GM03348 (cell line): ENCODE measurements at regions not wholly inside any gene's neighbourhood (a gene's known extent, or its start where the extent isn't known, plus 50 kb on each side); places are given as distances from the start of the nearest gene placed in this dataset.
"Not testable (repeated sequence)": the region's sequence is repeated elsewhere in the genome, so short reads cannot be mapped to it uniquely, and the experiment has no call there.

ENCODE experiments used
- DNase-seq: peaks from one replicate; pipeline ENCODE4 v3.0.0; 2012; ENCODE audit warnings: low spot score

- DNase-seq, result no peak
Measured at GRCh38 chr15:81723113-81723651, 322.6 kb downstream of the MEX3B start.

DNA sequence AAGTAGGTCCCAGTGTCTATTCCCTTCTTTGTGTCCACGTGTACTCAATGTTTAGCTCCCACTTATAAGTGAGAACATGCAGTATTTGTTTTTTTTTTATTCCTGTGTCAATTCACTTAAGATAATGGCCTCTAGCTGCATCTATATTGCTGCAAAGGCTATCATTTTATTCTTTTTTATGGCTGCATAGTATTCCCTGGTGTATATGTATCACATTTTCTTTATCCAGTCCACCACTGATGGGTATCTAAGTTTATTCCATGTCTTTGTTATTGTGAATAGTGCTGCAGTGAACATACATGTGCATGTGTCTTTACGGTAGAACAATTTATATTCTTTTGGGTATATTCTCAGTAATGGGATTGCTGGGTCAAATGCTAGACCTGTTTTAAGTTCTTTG, 329.4 kb downstream of the MEX3B start:
- not testable (repeated sequence) for DNase-seq

GRCh38 chr15:81710328-81710727, 335.5 kb downstream of the MEX3B start:
- no peak for DNase-seq

- not testable (repeated sequence) for DNase-seq
Measured at GRCh38 chr15:81706816-81707346, 332.9 kb upstream of the TMC3 start.

DNA sequence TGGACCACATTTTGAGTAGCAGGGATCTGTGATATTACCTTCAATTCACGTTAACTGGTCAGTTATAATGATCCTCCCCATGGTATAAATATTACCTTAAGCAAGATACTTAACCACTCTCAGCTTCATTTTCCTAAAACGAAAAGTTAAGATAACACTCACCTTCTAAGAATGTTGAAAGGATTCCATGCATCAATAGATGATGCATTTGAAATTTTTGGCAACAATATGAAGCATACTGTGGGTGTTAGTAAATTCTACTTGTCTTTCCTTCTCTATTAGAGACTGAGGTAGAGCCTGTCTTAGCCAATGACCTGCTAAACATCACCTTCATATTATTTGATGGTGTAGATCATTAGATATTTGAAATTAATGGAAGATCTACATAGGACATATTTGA, 331.7 kb upstream of the TMC3 start:
- DNase-seq, result not testable (repeated sequence)

DNA sequence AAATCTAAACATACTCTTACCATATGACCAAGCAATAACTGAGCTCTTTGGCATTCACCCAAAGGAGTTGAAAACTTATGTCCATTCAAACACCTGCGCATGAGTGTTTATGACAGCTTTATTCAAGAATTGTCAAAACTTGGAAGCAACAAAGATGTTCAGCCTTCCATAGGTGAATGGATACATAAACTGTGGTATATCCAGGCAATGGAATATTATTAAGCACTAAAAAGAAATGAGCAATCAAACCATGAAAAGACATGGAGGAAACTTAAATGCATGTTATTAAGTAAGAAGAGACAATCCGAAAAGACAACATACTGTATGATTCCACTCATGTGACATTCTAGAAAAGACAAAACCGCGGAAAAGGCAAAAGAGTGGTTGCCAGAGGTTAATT, 312.0 kb upstream of the TMC3 start:
- DNase-seq, result no peak

GRCh38 chr15:81685237-81685636, 311.2 kb upstream of the TMC3 start:
- no peak for DNase-seq

DNA sequence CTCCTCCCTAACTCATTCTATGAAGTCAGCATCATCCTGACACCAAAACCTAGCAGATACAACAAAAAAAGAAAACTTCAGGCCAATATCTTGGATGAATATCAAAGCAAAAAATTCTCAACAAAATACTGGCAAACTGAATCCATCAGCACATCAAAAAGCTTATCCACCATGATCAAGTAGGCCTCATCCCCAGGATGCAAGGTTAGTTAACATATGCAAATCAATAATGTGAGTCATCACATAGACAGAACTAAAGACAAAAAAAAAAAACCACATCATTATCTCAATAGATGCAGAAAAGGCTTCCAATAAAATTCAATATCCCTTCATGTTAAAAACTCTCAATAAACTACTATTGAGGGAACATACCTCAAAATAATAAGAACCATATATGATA, 306.8 kb upstream of the TMC3 start:
- no peak for DNase-seq

DNA sequence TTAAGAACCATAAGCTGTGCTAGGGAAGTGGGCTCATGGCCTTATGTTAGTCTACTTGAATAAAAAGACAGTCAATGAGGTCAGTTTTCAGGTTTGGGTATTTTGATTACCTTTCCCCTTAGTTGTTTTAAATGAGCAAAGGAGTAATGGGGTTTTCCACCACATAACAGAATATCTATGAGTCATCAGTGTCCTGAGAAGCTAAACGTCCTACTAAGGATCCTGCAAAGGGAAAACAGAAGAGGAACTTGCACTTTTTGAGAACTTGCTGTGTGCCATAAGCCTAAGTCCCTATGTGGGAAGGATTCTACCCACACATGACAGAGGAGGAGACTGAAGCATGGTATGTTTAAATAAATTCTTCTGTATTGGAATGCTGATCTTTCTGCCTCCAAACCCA, 292.8 kb upstream of the TMC3 start:
- no peak for DNase-seq

DNA sequence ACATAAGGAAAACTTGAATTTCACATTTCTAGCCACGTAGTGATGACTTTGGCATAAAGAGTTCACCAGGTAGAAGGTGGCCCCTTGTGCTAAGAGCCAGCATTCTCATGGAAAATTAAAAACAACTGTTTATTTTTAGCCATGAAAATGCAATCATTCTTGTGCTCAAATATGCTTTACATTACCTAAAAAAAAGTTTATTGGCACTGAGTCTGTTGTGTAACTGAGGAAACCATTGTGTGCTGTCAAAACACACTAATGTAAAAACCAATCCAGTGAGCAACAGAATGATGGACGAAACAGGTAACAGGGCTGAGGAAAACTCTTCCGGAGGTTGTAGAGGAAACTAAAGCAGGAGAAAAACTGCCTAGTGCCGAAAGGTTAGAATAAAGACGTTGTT, 287.0 kb upstream of the TMC3 start:
- DNase-seq, result no peak

DNA sequence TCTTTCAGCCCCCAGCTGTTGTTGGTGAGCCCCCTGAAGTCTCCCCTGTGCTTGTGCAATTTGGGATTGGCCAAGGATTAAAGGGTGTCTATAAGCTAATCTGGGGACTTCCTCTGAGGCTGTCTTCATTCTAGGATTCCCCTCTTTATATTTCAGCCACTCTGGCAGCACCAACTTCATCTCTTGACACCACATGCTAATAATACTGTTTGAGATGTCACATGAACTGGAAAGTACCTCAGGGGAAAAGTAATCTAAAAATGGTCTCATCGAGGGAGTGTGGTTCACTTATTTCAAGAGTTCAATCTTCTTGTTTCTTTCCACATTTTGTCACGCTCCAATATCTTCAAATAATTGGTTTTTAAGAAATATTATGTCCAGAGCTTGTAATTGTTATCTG, 279.2 kb upstream of the TMC3 start:
- no peak for DNase-seq

DNA sequence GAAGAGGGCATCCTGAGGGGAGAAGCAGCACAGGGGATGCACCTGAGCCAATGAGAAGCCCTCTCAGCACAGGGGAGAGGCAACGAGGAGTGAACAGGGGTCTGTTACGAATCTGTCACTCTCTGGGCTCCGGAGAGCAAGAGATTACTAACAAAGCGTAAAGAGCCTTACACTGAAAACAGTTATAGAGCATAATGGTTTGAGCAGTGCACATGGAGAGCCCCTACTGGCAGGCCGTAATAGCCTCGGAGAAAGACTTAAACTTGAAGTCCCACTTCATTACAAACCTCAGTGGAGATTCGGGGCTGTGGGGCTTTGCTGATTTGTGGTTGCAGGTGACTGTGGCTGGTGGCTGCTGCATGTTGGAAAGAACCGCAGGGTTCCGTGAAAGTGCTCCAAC, 271.5 kb upstream of the TMC3 start:
- DNase-seq, result no peak

- no peak for DNase-seq
Measured at GRCh38 chr15:81643771-81644170, 269.8 kb upstream of the TMC3 start.

DNA sequence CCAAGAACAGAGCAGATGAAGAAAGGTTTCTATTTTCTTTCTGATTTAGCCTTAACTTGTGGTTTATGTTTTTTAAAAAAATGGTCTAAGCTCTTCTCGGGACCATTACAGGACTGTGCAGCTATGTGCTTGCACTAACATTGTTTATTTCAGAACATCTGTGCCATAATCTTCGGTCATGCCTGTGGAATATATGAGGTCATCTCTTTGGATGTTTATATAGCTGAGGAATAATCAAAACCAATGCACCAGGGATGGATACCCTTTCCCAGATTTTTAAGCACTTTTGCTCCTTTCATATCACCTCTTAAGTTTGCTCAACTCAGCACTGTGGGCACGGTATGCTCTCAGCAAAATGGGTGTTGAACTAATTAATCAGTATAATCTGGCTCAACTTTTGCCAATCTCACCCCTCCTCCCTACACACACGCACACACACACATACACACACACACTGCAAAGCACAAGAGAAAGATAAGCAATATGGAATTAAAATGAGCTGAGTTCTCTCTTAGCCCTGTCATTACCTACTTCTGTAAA, 268.5 kb upstream of the TMC3 start:
- DNase-seq, result no peak

DNA sequence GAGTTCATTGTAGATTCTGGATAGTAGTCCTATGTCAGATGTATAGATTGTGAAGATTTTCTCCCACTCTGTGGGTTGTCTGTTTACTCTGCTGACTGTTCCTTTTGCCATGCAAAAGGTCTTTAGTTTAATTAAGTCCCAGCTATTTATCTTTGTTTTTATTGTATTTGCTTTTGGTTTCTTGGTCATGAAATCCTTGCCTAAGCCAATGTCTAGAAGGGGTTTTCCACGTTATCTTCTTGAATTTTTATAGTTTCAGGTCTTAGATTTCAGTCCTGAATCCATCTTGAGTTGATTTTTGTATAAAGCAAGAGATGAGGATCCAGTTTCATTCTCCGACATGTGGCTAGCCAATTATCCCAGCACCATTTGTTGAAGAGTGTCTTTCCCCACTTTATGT, 262.1 kb upstream of the TMC3 start:
- DNase-seq, result not testable (repeated sequence)

DNA sequence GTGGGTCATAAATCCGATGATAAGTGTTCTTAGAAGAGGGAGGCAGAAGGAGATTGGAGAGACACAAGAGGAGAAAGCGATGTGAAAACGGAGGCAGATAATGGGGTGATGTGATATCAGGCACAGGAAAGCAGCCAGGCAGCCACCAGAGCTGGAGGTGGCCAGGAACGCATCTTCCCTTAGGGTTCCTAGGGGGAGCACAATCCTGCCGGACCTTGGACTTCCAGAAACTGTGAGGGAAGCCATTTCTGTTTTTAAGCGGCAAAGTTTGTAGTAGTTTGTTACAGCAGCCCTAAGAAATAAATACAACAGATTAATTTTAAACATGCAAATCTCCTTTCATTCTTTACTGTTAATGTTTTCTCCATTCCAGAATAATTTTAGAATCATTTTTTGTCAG, 259.9 kb upstream of the TMC3 start:
- no peak for DNase-seq

DNA sequence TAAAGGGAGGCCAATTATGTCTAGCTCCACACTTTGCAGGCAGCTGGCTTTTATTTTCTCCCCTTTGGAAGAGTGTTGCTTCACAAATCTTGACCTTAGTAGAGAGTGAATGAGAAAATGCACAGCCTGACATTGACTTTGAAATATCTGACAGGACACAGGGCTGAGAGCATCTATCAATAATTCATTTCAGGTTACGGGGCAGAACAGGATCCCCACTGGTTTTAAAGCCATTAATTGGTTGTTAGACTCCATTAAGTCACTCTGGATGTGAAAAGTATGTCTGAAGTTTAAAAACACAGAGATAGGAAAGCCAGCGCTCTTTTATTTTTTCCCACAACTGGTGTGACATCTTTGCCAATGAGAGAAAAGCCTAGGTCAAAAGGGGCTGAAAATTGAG, 251.9 kb upstream of the TMC3 start:
- no peak for DNase-seq

DNA sequence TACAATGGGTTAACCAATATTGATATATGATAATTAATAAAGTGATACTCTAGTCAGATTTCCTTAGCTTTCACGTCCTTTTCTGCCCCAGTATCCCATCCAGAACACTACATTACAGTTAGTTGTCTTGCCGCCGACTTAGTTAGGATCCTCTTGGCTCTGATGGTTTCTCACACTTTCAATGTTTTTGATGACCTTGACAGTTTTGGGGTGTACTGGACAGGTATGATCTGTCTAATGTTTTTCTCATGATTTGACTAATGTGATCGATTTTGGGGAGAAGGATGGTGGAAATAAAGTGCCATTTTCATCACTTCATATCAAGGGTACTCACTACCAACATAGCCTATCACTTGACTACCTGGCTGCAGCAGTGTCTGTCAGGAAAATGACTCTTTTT, 245.0 kb upstream of the TMC3 start:
- DNase-seq, result no peak

DNA sequence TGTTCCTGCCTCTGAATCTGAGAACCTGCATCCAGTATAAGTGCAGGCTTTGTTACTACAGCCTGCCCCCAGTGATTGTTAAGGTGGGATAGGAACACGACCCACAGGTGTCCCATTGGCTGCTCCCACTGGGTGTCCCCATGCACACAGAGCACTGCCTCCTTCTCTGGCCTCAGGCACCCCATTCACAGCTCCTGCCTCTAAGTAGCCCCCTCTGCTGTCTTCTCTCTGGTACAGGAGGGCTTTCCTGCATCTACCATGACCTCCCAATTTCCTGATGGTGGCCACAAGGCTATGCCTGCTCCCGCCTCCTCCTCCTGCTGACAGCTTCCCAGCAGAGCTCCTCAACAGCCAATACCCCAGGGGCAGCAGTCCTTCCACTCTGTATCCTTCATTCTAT, 238.6 kb upstream of the TMC3 start:
- no peak for DNase-seq

DNA sequence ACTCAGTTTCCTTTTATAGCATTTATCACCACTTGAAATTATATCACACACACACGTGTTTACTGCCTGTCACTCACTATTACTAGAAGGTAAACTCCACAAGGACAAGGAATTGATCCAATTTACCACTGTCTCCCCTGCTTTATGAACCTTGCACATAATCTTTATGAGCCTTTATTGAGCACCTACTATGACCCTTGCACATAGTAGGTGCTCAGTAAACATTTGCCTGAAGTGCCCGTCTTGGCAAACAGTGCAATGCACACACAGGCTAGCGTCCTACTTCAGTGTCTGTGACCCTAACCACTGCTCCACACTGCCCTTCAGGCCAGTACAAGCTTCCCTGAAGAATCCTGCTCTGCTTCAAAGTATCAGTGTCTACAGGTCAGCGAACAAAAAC, 237.7 kb upstream of the TMC3 start:
- DNase-seq, result no peak

DNA sequence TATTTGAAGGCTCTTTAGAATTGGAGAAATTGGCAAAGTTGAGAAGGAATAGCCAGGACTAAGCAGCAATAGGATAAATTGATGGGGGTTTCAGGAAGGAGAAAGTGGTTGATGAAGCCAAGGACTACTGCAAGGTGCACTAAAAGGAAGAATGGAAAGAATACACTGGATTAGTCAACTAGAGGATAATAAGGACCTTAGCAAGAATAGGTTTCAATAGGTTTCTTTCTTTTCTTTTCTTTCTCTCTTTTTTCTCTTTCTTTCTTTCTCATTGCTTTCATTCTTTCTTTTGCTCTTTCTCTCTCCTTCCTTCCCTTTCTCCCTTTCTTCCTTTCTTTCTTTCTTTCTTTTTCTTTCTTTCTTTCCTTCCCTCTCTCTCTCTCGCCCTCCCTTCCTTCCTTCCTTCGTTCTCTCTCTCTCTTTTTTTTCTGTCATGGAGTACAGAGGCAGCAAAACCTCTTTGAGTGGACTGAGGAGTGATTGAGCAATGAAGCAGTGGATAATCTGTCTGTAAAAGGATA, 234.4 kb upstream of the TMC3 start:
- no peak for DNase-seq

GRCh38 chr15:81604713-81605112, 230.7 kb upstream of the TMC3 start:
- DNase-seq, result no peak

DNA sequence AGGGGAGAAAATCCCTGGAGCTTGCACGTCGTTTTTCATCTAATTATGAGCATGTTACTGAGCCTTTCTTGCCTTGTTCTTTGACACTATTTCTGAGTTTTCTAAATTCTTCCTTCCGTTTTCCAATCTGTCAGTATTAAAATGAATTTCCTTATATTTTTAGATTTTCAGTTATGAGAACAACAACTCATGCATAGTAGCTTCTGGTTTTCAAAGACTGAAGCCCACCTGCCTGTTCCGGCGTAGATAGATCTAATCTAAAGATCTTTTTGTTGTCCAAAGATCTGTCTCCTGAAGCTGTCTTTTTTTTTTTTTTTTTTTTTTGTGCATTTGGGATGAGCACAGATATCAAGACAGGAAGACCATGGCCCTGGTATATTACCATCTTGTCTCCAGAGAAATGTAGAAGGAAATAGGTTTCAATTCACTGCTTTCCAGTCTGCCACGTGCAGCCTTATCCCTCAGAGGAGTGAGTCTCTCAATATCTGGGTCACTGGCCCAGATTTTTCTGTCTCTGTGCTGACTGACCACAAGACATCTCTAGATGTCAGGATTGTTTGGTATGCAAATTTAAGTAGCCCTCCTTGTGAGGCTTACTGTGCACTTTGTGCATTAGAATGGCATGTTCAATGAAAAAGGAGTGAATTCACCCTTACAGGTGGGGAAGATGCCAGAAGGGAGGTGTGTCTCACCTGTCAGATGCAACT, 222.3 kb upstream of the TMC3 start:
- no peak for DNase-seq

GRCh38 chr15:81595752-81596151, 221.7 kb upstream of the TMC3 start:
- no peak for DNase-seq
